Neural cell (in vitro differentiated cells): ENCODE measurements at regions not wholly inside any gene's neighbourhood (a gene's known extent, or its start where the extent isn't known, plus 50 kb on each side); places are given as distances from the start of the nearest gene placed in this dataset.

Experiments used
- H2AFZ ChIP-seq: fragments of 200-600, 300-800 bp; sonication (generic), shearing (Covaris generic); 2 replicates; pipeline ENCODE4 v1.6.0; 2014; ENCODE audit warnings: low read depth, mild to moderate bottlenecking, antibody characterized with exemption, low read length, moderate library complexity
- H3F3A ChIP-seq: fragments of 200-600 bp; shearing (Covaris generic); 2 replicates; pipeline ENCODE4 v1.6.1; 2016; ENCODE audit warnings: mild to moderate bottlenecking, moderate library complexity, mixed read lengths, antibody characterized with exemption, low read length; ENCODE audit not compliant: insufficient read depth, poor library complexity, severe bottlenecking
- H3K27ac ChIP-seq: fragments of 200-600, 300-800 bp; sonication (generic), shearing (Covaris generic); 2 replicates; pipeline ENCODE4 v1.5.1; 2014; ENCODE audit warnings: mild to moderate bottlenecking, low read length, moderate library complexity
- H3K27me3 ChIP-seq: fragments of 300-800, 200-600 bp; sonication (generic), shearing (Covaris generic); 2 replicates; pipeline ENCODE4 v1.6.0; 2014; ENCODE audit warnings: mild to moderate bottlenecking, low read depth, low read length, moderate library complexity; ENCODE audit not compliant: insufficient read depth
- H3K36me3 ChIP-seq: fragments of 300-800, 200-600 bp; sonication (generic), shearing (Covaris generic); 2 replicates; pipeline ENCODE4 v1.5.1; 2014; ENCODE audit warnings: mild to moderate bottlenecking, antibody characterized with exemption, low read length, moderate library complexity; ENCODE audit not compliant: insufficient read depth
- H3K4me2 ChIP-seq: fragments of 300-800, 200-600 bp; sonication (generic), shearing (Covaris generic); 2 replicates; pipeline ENCODE4 v1.6.0; 2014; ENCODE audit warnings: mild to moderate bottlenecking, low read length
- H3K4me3 ChIP-seq: fragments of 300-800, 200-600 bp; sonication (generic), shearing (Covaris generic); 2 replicates; pipeline ENCODE4 v1.5.1; 2014; ENCODE audit warnings: mild to moderate bottlenecking, low read length, moderate library complexity
- H3K79me2 ChIP-seq: fragments of 200-600 bp; shearing (Covaris generic); replicated peaks from 2 replicates; pipeline ENCODE4 v1.6.0; 2014; ENCODE audit warnings: mild to moderate bottlenecking, low read length, moderate library complexity; ENCODE audit not compliant: insufficient read depth
- H3K9ac ChIP-seq: fragments of 300-800, 200-600 bp; sonication (generic), shearing (Covaris generic); 2 replicates; pipeline ENCODE4 v1.6.1; 2016; ENCODE audit warnings: mild to moderate bottlenecking, low read length, mixed read lengths
- H3K9me2 ChIP-seq: fragments of 200-600 bp; shearing (Covaris generic); 2 replicates; pipeline ENCODE4 v1.6.1; 2016; ENCODE audit warnings: mild to moderate bottlenecking, low read length, mixed read lengths; ENCODE audit not compliant: insufficient read depth
- H3K9me3 ChIP-seq: fragments of 200-600, 300-800 bp; sonication (generic), shearing (Covaris generic); 2 replicates; pipeline ENCODE4 v1.6.1; 2016; ENCODE audit warnings: mild to moderate bottlenecking, mixed run types, low read length, moderate library complexity, mixed read lengths
- H4K20me1 ChIP-seq: fragments of 200-600 bp; shearing (Covaris generic); 2 replicates; pipeline ENCODE4 v1.6.1; 2016; ENCODE audit warnings: mild to moderate bottlenecking, mixed run types; ENCODE audit not compliant: insufficient read depth
- CTCF ChIP-seq: fragments of 450-650 bp; IDR thresholded peaks from 2 replicates; pipeline ENCODE4 v1.5.1; 2014; ENCODE audit warnings: antibody characterized with exemption, mild to moderate bottlenecking, moderate library complexity; ENCODE audit not compliant: poor library complexity, severe bottlenecking
- EP300 ChIP-seq: fragments of 450-650 bp; conservative IDR thresholded peaks from 2 replicates; pipeline ENCODE4 v1.6.1; 2014; ENCODE audit warnings: antibody characterized with exemption, mild to moderate bottlenecking, moderate library complexity; ENCODE audit not compliant: poor library complexity, severe bottlenecking
- EZH2 ChIP-seq: fragments of 200-600, 300-800 bp; shearing (Covaris generic), sonication (generic); IDR thresholded peaks from 2 replicates; pipeline ENCODE4 v1.6.1; 2014; ENCODE audit warnings: antibody characterized with exemption, low read length, borderline replicate concordance, mild to moderate bottlenecking; ENCODE audit not compliant: insufficient read depth, poor library complexity, severe bottlenecking
- MXI1 ChIP-seq: fragments of 450-650 bp; conservative IDR thresholded peaks from 2 replicates; pipeline ENCODE4 v1.6.1; 2014; ENCODE audit warnings: antibody characterized with exemption, mild to moderate bottlenecking; ENCODE audit not compliant: poor library complexity, severe bottlenecking
- POLR2AphosphoS5 ChIP-seq: IDR thresholded peaks from 2 replicates; pipeline ENCODE4 v1.6.1; 2012
- RAD21 ChIP-seq: fragments of 450-650 bp; conservative IDR thresholded peaks from 2 replicates; pipeline ENCODE4 v1.6.1; 2014; ENCODE audit warnings: antibody characterized with exemption, mild to moderate bottlenecking, moderate library complexity
- REST ChIP-seq: IDR thresholded peaks from 2 replicates; pipeline ENCODE4 v1.6.1; 2012; ENCODE audit warnings: borderline replicate concordance
- SMC3 ChIP-seq: fragments of 450-650 bp; conservative IDR thresholded peaks from 2 replicates; pipeline ENCODE4 v1.6.1; 2014; ENCODE audit warnings: antibody characterized with exemption, mild to moderate bottlenecking, moderate library complexity; ENCODE audit not compliant: poor library complexity
- TAF1 ChIP-seq: IDR thresholded peaks from 2 replicates; pipeline ENCODE4 v1.6.1; 2012; ENCODE audit warnings: low read depth

GRCh38 chr4:96642490-96642889 is 802.6 kb downstream of the PDHA2 start:
- H3K36me3 ChIP-seq = no peaks in the 10 kb centered on the region
- H4K20me1 ChIP-seq = no peaks in the 10 kb centered on the region
- H3K9ac ChIP-seq = no peak overlapping the region
- no peak for TF ChIP-seq EP300
- no peak for TF ChIP-seq TAF1
- TF ChIP-seq REST = no peak
- TF ChIP-seq RAD21 = no peak
- no peak for TF ChIP-seq MXI1
- H2AFZ ChIP-seq = no peak overlapping the region
- H3K27me3 ChIP-seq = no peaks in the 10 kb centered on the region
- H3K4me3 ChIP-seq = no peak overlapping the region
- H3K27ac ChIP-seq = no peak overlapping the region
- no peaks in the 10 kb centered on the region for H3K79me2 ChIP-seq
- no peaks in the 10 kb centered on the region for H3F3A ChIP-seq
- no peak overlapping the region for H3K4me2 ChIP-seq
- H3K9me3 ChIP-seq = peaks cover 5% of the 10 kb centered on the region
- H3K9me2 ChIP-seq = no peaks in the 10 kb centered on the region

- no peaks in the 10 kb centered on the region for H3F3A ChIP-seq
- H3K9ac ChIP-seq = no peak overlapping the region
- no peak overlapping the region for H2AFZ ChIP-seq
- no peaks in the 10 kb centered on the region for H3K79me2 ChIP-seq
- no peaks in the 10 kb centered on the region for H3K27me3 ChIP-seq
- TF ChIP-seq EZH2 = no peak
- TF ChIP-seq POLR2AphosphoS5 = no peak
- TF ChIP-seq TAF1 = no peak
- TF ChIP-seq CTCF = no peak
- TF ChIP-seq REST = no peak
- no peak for TF ChIP-seq MXI1
- TF ChIP-seq EP300 = no peak
- no peak for TF ChIP-seq SMC3
- no peak for TF ChIP-seq RAD21
- no peaks in the 10 kb centered on the region for H3K36me3 ChIP-seq
- no peak overlapping the region for H3K27ac ChIP-seq
- no peaks in the 10 kb centered on the region for H3K9me2 ChIP-seq
- no peak overlapping the region for H3K4me3 ChIP-seq
- H4K20me1 ChIP-seq = no peaks in the 10 kb centered on the region
- no peak overlapping the region for H3K4me2 ChIP-seq
- H3K9me3 ChIP-seq = peaks cover 5% of the 10 kb centered on the region
Observed at GRCh38 chr4:96646146-96646545, 806.3 kb downstream of the PDHA2 start.
